HL-60 (cell line): ENCODE measurements at regions not wholly inside any gene's neighbourhood (a gene's known extent, or its start where the extent isn't known, plus 50 kb on each side); places are given as distances from the start of the nearest gene placed in this dataset.

Experiments used
- POLR2AphosphoS5 ChIP-seq: IDR thresholded peaks from 2 replicates; pipeline ENCODE4 v1.6.1; 2012; ENCODE audit warnings: low read depth
- SPI1 ChIP-seq: IDR thresholded peaks from 2 replicates; pipeline ENCODE4 v1.6.1; 2012; ENCODE audit warnings: low read depth, mild to moderate bottlenecking, borderline replicate concordance
- TF ChIP-seq, protein P1 (sequence below): IDR thresholded peaks from one replicate; pipeline ENCODE4 v1.5.1; 2011; ENCODE audit warnings: low read length, control low read depth, inconsistent platforms; ENCODE audit not compliant: insufficient read depth
- TF ChIP-seq, protein P2 (sequence below): IDR thresholded peaks from 2 replicates; pipeline ENCODE4 v1.6.1; 2012; ENCODE audit warnings: low read depth; ENCODE audit not compliant: insufficient replicate concordance

GRCh38 chr3:87062685-87063084, 71.7 kb upstream of the VGLL3 start:
- TF ChIP-seq, protein P1, sequence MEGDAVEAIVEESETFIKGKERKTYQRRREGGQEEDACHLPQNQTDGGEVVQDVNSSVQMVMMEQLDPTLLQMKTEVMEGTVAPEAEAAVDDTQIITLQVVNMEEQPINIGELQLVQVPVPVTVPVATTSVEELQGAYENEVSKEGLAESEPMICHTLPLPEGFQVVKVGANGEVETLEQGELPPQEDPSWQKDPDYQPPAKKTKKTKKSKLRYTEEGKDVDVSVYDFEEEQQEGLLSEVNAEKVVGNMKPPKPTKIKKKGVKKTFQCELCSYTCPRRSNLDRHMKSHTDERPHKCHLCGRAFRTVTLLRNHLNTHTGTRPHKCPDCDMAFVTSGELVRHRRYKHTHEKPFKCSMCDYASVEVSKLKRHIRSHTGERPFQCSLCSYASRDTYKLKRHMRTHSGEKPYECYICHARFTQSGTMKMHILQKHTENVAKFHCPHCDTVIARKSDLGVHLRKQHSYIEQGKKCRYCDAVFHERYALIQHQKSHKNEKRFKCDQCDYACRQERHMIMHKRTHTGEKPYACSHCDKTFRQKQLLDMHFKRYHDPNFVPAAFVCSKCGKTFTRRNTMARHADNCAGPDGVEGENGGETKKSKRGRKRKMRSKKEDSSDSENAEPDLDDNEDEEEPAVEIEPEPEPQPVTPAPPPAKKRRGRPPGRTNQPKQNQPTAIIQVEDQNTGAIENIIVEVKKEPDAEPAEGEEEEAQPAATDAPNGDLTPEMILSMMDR: no peak
- TF ChIP-seq, protein P2, sequence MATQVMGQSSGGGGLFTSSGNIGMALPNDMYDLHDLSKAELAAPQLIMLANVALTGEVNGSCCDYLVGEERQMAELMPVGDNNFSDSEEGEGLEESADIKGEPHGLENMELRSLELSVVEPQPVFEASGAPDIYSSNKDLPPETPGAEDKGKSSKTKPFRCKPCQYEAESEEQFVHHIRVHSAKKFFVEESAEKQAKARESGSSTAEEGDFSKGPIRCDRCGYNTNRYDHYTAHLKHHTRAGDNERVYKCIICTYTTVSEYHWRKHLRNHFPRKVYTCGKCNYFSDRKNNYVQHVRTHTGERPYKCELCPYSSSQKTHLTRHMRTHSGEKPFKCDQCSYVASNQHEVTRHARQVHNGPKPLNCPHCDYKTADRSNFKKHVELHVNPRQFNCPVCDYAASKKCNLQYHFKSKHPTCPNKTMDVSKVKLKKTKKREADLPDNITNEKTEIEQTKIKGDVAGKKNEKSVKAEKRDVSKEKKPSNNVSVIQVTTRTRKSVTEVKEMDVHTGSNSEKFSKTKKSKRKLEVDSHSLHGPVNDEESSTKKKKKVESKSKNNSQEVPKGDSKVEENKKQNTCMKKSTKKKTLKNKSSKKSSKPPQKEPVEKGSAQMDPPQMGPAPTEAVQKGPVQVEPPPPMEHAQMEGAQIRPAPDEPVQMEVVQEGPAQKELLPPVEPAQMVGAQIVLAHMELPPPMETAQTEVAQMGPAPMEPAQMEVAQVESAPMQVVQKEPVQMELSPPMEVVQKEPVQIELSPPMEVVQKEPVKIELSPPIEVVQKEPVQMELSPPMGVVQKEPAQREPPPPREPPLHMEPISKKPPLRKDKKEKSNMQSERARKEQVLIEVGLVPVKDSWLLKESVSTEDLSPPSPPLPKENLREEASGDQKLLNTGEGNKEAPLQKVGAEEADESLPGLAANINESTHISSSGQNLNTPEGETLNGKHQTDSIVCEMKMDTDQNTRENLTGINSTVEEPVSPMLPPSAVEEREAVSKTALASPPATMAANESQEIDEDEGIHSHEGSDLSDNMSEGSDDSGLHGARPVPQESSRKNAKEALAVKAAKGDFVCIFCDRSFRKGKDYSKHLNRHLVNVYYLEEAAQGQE: no peak
- TF ChIP-seq POLR2AphosphoS5: no peak
- no peak for TF ChIP-seq SPI1
